Uterus (tissue), 3 donors: ENCODE measurements at regions not wholly inside any gene's neighbourhood (a gene's known extent, or its start where the extent isn't known, plus 50 kb on each side); places are given as distances from the start of the nearest gene placed in this dataset.

ENCODE experiments used
- DNase-seq, 2 donors: peaks; one replicate each; pipeline ENCODE4 v3.0.0-alpha.2; 2019 to 2020
- H3K27ac ChIP-seq, 2 donors: fragments of 200-600 bp; sonication (generic); 1 replicate in 1 of 2; 2 replicates in 1 of 2; pipeline ENCODE4 v1.5.1; 2016 to 2018
- H3K27me3 ChIP-seq, 2 donors: fragments of 200-600 bp; sonication (generic); one replicate each; pipeline ENCODE4 v1.5.1; 2018 to 2019; ENCODE audit warnings: control low read depth in 1 of 2
- H3K36me3 ChIP-seq, 2 donors: fragments of 200-600 bp; sonication (generic); one replicate each; pipeline ENCODE4 v1.5.1; 2019; ENCODE audit warnings: control low read depth in 1 of 2
- H3K4me1 ChIP-seq, 2 donors: fragments of 200-600 bp; sonication (generic); one replicate each; pipeline ENCODE4 v1.5.1; 2018 to 2019; ENCODE audit warnings: control low read depth in 1 of 2
- H3K4me3 ChIP-seq, 2 donors: fragments of 200-600 bp; sonication (generic); 1 replicate in 1 of 2; 2 replicates in 1 of 2; pipeline ENCODE4 v1.5.1; 2018 to 2019; ENCODE audit warnings: mild to moderate bottlenecking in 1 of 2
- H3K9me3 ChIP-seq, 2 donors: fragments of 200-600 bp; sonication (generic); one replicate each; pipeline ENCODE4 v1.5.1; 2019; ENCODE audit warnings: control low read depth in 1 of 2
- CTCF ChIP-seq, 4 experiments: fragments of 200-600 bp in 2 of 4; fragments of 450-650 bp in 2 of 4; sonication (generic) in 2 of 4; IDR thresholded peaks; one replicate each; pipeline ENCODE4 v1.5.1; 2016 to 2019; ENCODE audit warnings: antibody characterized with exemption in 4 of 4, mild to moderate bottlenecking in 2 of 4, moderate library complexity in 1 of 4
- POLR2A ChIP-seq, 2 donors: fragments of 450-650 bp; IDR thresholded peaks; one replicate each; pipeline ENCODE4 v1.6.1; 2016; ENCODE audit warnings: antibody characterized with exemption in 2 of 2, mild to moderate bottlenecking in 1 of 2, moderate library complexity in 1 of 2
- intact Hi-C: fragments of 100-400 bp; cut with DNase I; formaldehyde crosslinking; loops from one replicate; pipeline ENCODE4 v1.15.1; 2023; ENCODE audit warnings: low total_unique reads
- donor health status: DM: yes; HTN: yes; CAD: no.

GRCh38 chr2:120499784-120500495 is 154.0 kb downstream of the INHBB start:
- DNase-seq: no peak

GRCh38 chr2:120501591-120501990 is 155.7 kb downstream of the INHBB start:
- H3K4me3 ChIP-seq: no peak overlapping the region
- H3K27me3 ChIP-seq: no peaks in the 10 kb centered on the region
- intact Hi-C loops: loop anchor here (10.0 kb wide), 1 partner anchor 157 kb away; the partner anchor contains the start of gene INHBB
- no peaks in the 10 kb centered on the region for H3K4me1 ChIP-seq
- TF ChIP-seq CTCF (IDR thresholded peaks at IDR 0.05): no peak
- TF ChIP-seq POLR2A (IDR thresholded peaks at IDR 0.05): no peak
- no peak for DNase-seq
- H3K9me3 ChIP-seq: no peaks in the 10 kb centered on the region
- no peaks in the 10 kb centered on the region for H3K36me3 ChIP-seq
- H3K27ac ChIP-seq: no peak overlapping the region

More at GRCh38 chr2:120499784-120500495, 154.0 kb downstream of the INHBB start:
- H3K27ac ChIP-seq: no peak overlapping the region
- H3K4me3 ChIP-seq: no peak overlapping the region
- intact Hi-C loops: loop anchor here (10.0 kb wide), 1 partner anchor 155 kb away; the partner anchor contains the start of gene INHBB
- H3K4me1 ChIP-seq: no peaks in the 10 kb centered on the region
- no peaks in the 10 kb centered on the region for H3K36me3 ChIP-seq
- H3K27me3 ChIP-seq: no peaks in the 10 kb centered on the region
- TF ChIP-seq POLR2A (IDR thresholded peaks at IDR 0.05): no peak
- no peak for TF ChIP-seq CTCF (IDR thresholded peaks at IDR 0.05)
- no peaks in the 10 kb centered on the region for H3K9me3 ChIP-seq

GRCh38 chr2:120502357-120502756 is 156.4 kb downstream of the INHBB start:
- intact Hi-C loops: loop anchor here (10.0 kb wide), 1 partner anchor 158 kb away; the partner anchor contains the start of gene INHBB
- H3K4me1 ChIP-seq: no peaks in the 10 kb centered on the region
- DNase-seq: no peak

GRCh38 chr2:120502761-120503160 is 156.8 kb downstream of the INHBB start:
- H3K4me3 ChIP-seq: no peak overlapping the region
- H3K4me1 ChIP-seq: no peaks in the 10 kb centered on the region
- no peaks in the 10 kb centered on the region for H3K36me3 ChIP-seq
- intact Hi-C loops: loop anchor here (10.0 kb wide), 1 partner anchor 158 kb away; the partner anchor contains the start of gene INHBB
- H3K27ac ChIP-seq: no peak overlapping the region
- no peaks in the 10 kb centered on the region for H3K27me3 ChIP-seq
- no peak for DNase-seq
- no peak for TF ChIP-seq CTCF (IDR thresholded peaks at IDR 0.05)
- no peaks in the 10 kb centered on the region for H3K9me3 ChIP-seq

More at GRCh38 chr2:120502357-120502756, 156.4 kb downstream of the INHBB start:
- H3K27me3 ChIP-seq: no peaks in the 10 kb centered on the region
- H3K4me3 ChIP-seq: no peak overlapping the region
- H3K27ac ChIP-seq: no peak overlapping the region
- TF ChIP-seq POLR2A (IDR thresholded peaks at IDR 0.05) (no peak), CTCF (IDR thresholded peaks at IDR 0.05) (no peak)
- no peaks in the 10 kb centered on the region for H3K9me3 ChIP-seq
- H3K36me3 ChIP-seq: no peaks in the 10 kb centered on the region

- TF ChIP-seq CTCF (IDR thresholded peaks at IDR 0.05) (no peak), POLR2A (IDR thresholded peaks at IDR 0.05) (no peak)
- H3K9me3 ChIP-seq: no peaks in the 10 kb centered on the region
- no peak overlapping the region for H3K4me3 ChIP-seq
- intact Hi-C loops: loop anchor here (10.0 kb wide), 1 partner anchor 158 kb away; the partner anchor contains the start of gene INHBB
- no peaks in the 10 kb centered on the region for H3K27me3 ChIP-seq
- H3K27ac ChIP-seq: no peak overlapping the region
- no peaks in the 10 kb centered on the region for H3K36me3 ChIP-seq
- H3K4me1 ChIP-seq: no peaks in the 10 kb centered on the region
- no peak for DNase-seq
Measured at GRCh38 chr2:120503206-120503792, 157.4 kb downstream of the INHBB start.
